ENCODE measurements at regions not wholly inside any gene's neighbourhood (a gene's known extent, or its start where the extent isn't known, plus 50 kb on each side); places are given as distances from the start of the nearest gene placed in this dataset.

DNA sequence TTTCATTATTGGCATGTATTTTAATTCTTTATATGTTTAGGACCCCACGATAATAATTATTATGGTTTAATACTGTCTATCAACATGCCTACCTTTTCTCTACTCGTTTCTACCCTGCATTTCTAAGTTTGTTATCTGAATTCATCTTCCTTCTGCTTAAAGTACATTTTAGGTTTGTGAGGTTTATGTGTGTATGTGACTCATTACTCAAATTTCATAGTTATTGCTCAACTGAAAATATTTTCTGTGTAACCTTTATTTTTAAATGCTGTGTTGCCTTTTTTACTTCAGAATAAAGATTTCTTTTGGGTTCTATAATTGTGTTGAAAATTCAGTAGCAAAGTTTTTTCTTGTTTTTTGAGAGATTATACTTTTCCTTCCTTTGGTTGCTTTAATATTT lies 933.9 kb upstream of the LRRTM1 start:
- CTCF ChIA-PET: no interaction called here
- 4% methylated on average over 2 of the region's 2 CpGs for WGBS (ENCODE audit: missing lambda C conversion rate)
- POLR2A ChIA-PET: no interaction called here
- Histone ChIP-seq H3K4me3 (no peak overlapping the region), H3K4me2 (no peak overlapping the region), H3K4me1 (no peaks in the 10 kb centered on the region), H3K9me3 (peaks cover 7% of the 10 kb centered on the region; the same call in 1 of the 3 replicates), H3K27ac (no peak overlapping the region)
- TF ChIP-seq SREBF2 (IDR thresholded peaks at IDR 0.05) (no peak), POLR2AphosphoS2 (conservative IDR thresholded peaks at IDR 0.05; ENCODE audit: low read length) (no peak)
- no peak for ATAC-seq
- no peak for DNase-seq (ENCODE audit: low read depth in 1 of 2, low spot score in 1 of 2)
- FAIRE-seq: no peak

GRCh38 chr2:81235601-81236000 lies 931.0 kb upstream of the LRRTM1 start:
- H3K4me1 ChIP-seq: no peaks in the 10 kb centered on the region
- ATAC-seq: no peak
- no peak for FAIRE-seq
- ChIA-PET POLR2A (no interaction called here), CTCF (no interaction called here)
- no peak for DNase-seq (ENCODE audit: low read depth in 1 of 2, low spot score in 1 of 2)
- no peak overlapping the region for H3K4me2 ChIP-seq
- H3K4me3 ChIP-seq: no peak overlapping the region
- TF ChIP-seq CBX2 (IDR thresholded peaks at IDR 0.05; ENCODE audit: borderline replicate concordance, low read depth) (no peak), NR3C1 (IDR thresholded peaks at IDR 0.05) (no peak), BHLHE40 (IDR thresholded peaks at IDR 0.05; ENCODE audit: low read depth, low read length) (no peak), NPAS2 (CRISPR knock-in tag; IDR thresholded peaks at IDR 0.05; ENCODE audit: borderline replicate concordance) (no peak), CBX8 (IDR thresholded peaks at IDR 0.05) (no peak), EHMT2 (IDR thresholded peaks at IDR 0.05; ENCODE audit: low read depth) (no peak), ZNF302 (CRISPR knock-in tag; IDR thresholded peaks at IDR 0.05) (no peak), ZSCAN20 (CRISPR knock-in tag; IDR thresholded peaks at IDR 0.05) (no peak), BCL3 (IDR thresholded peaks at IDR 0.05) (no peak), POLR2AphosphoS2 (conservative IDR thresholded peaks at IDR 0.05; ENCODE audit: low read length) (no peak), FOXS1 (CRISPR knock-in tag; IDR thresholded peaks at IDR 0.05) (no peak), SMC3 (IDR thresholded peaks at IDR 0.05) (no peak), PHF8 (IDR thresholded peaks at IDR 0.05; ENCODE audit: borderline replicate concordance, low read depth) (no peak), ESRRA (IDR thresholded peaks at IDR 0.05; ENCODE audit: borderline replicate concordance, low read length) (no peak), RAD21 (conservative IDR thresholded peaks at IDR 0.05 in 1 of 2, IDR thresholded peaks at IDR 0.05 in 1 of 2) (no peak), KDM5A (IDR thresholded peaks at IDR 0.05) (no peak), MAZ (IDR thresholded peaks at IDR 0.05; ENCODE audit: borderline replicate concordance, low read depth, low read length) (no peak)
- WGBS (ENCODE audit: missing lambda C conversion rate): 12% methylated on average over 1 of the region's 1 CpG
- peaks cover 4% of the 10 kb centered on the region; the same call in 2 of the 3 replicates for H3K9me3 ChIP-seq
- H3K27ac ChIP-seq: no peak overlapping the region

GRCh38 chr2:81234711-81235110 lies 930.2 kb upstream of the LRRTM1 start:
- CTCF ChIA-PET: no interaction called here
- WGBS (ENCODE audit: missing lambda C conversion rate): 2% methylated on average over 1 of the region's 1 CpG
- TF ChIP-seq POLR2A (IDR thresholded peaks at IDR 0.05; ENCODE audit: low read length) (no peak), BCL3 (IDR thresholded peaks at IDR 0.05) (no peak), CBX8 (IDR thresholded peaks at IDR 0.05) (no peak), GATA3 (IDR thresholded peaks at IDR 0.05; ENCODE audit: borderline replicate concordance) (no peak), HMGXB4 (CRISPR knock-in tag; IDR thresholded peaks at IDR 0.05; ENCODE audit: borderline replicate concordance) (no peak), SMC3 (IDR thresholded peaks at IDR 0.05) (no peak), MAZ (IDR thresholded peaks at IDR 0.05; ENCODE audit: borderline replicate concordance, low read depth, low read length) (no peak), MAFK (IDR thresholded peaks at IDR 0.05; ENCODE audit: partially characterized antibody) (no peak), CTCF (IDR thresholded peaks at IDR 0.05) (no peak), FOSL2 (IDR thresholded peaks at IDR 0.05) (no peak), FOSL2 (CRISPR knock-in tag; IDR thresholded peaks at IDR 0.05) (no peak), EP300 (IDR thresholded peaks at IDR 0.05) (no peak), RAD21 (conservative IDR thresholded peaks at IDR 0.05 in 1 of 2, IDR thresholded peaks at IDR 0.05 in 1 of 2) (no peak), MYC (IDR thresholded peaks at IDR 0.05; ENCODE audit: borderline replicate concordance, low read length) (no peak), FOSB (CRISPR knock-in tag; IDR thresholded peaks at IDR 0.05) (no peak), SREBF2 (IDR thresholded peaks at IDR 0.05) (no peak), MAX (IDR thresholded peaks at IDR 0.05) (no peak)
- TF ChIP-seq, protein P1, sequence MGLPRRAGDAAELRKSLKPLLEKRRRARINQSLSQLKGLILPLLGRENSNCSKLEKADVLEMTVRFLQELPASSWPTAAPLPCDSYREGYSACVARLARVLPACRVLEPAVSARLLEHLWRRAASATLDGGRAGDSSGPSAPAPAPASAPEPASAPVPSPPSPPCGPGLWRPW (IDR thresholded peaks at IDR 0.05): no peak
- FAIRE-seq (no peak), DNase-seq (ENCODE audit: low read depth in 1 of 2, low spot score in 1 of 2) (no peak), ATAC-seq (no peak)
- Histone ChIP-seq H3K4me1 (no peaks in the 10 kb centered on the region), H3K9me3 (peaks cover 4% of the 10 kb centered on the region; the same call in 2 of the 3 replicates), H3K4me3 (no peak overlapping the region), H3K4me2 (no peak overlapping the region), H3K27ac (no peak overlapping the region)
- POLR2A ChIA-PET: no interaction called here
